GM18858 (cell line): ENCODE measurements at regions not wholly inside any gene's neighbourhood (a gene's known extent, or its start where the extent isn't known, plus 50 kb on each side); places are given as distances from the start of the nearest gene placed in this dataset.

Experiments used
- ATAC-seq: cut with Tn5 transposase; IDR thresholded peaks from one replicate; pipeline ENCODE4 v1.9.1; 2021; ENCODE audit not compliant: unreplicated experiment

GRCh38 chr1:170219163-170219562, 73.4 kb downstream of the NTMT2 start:
- ATAC-seq = no peak

GRCh38 chr1:170221031-170221430, 75.3 kb downstream of the NTMT2 start:
- no peak for ATAC-seq

GRCh38 chr1:170221495-170221894, 75.7 kb downstream of the NTMT2 start:
- ATAC-seq = no peak

DNA sequence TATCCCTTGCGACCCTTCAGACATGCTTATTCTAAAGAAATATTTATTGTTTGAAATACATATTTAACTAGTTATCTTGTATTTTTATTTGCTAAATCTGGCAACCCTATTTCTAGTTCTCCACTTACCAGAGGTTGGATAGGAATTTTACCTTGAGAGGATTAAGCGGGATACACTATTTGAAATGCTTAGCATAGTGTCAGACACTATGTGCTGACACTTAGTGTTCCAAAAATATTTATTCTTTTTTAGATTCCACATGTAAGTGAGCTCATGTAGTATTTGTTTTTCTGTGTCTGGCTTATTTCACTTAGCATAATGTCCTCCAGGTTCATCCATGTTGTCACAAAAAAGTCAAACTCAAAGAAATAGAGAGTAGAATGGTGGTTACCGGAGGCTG, 78.7 kb downstream of the NTMT2 start:
- no peak for ATAC-seq

- no peak for ATAC-seq
These were observed 80.2 kb downstream of the NTMT2 start for GRCh38 chr1:170225781-170226530.

DNA sequence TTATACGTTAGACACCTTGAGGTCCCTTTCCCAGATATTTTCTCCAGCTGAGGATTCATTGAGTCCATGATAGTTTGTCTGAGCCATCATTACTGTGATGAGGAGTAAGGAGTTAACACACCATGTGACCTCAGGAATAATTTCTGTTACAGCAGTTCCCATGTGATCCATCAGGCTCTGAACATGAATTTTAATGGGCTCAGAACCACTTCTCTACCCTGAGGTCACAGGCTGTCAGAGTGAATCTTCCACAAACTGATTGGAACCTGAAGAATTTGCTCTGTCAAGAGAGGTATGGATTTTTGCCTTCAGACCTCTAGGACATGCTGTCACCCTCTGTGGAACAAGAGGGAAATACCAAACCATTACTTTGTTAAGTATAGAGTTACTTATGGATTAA, 81.0 kb downstream of the NTMT2 start:
- no peak for ATAC-seq

DNA sequence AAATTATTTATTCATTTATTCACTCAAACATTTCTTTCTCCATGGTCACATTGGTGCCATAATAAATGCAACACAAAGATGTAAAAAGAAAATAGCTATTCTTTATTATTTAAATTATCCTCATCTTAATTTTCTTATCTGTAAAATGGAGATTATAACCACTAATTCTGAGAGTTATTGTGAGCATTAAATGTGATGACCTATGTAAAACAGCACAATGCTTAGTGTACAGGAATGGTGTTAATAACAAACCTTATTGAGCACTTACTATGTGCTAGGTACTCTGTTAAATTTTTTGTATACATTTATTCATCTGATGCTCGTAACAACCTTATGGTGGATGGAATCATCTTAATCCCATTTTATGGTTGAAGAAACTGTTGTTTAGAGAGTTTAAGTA, 84.6 kb downstream of the NTMT2 start:
- no peak for ATAC-seq

DNA sequence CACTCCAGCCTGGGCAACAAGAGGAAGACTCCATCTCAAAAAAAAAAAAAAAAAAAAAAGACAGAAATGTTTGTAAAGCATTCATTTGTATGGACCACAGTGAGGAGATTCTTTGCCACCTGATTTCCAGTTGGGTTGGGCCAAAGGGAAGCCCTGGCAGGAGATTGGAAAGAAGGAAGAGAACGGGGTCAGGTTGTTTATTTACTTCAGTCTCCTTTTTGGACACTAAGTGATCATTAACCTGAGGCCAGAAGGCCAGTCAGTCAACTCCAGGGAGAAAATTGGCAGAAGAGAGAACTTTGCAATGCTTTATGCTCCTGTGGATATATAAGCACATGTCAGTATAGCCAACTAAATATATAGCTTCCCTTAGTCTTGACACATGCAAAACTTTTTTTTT, 85.9 kb downstream of the NTMT2 start:
- no peak for ATAC-seq

GRCh38 chr1:170238704-170239391, 93.1 kb downstream of the NTMT2 start:
- ATAC-seq = no peak

DNA sequence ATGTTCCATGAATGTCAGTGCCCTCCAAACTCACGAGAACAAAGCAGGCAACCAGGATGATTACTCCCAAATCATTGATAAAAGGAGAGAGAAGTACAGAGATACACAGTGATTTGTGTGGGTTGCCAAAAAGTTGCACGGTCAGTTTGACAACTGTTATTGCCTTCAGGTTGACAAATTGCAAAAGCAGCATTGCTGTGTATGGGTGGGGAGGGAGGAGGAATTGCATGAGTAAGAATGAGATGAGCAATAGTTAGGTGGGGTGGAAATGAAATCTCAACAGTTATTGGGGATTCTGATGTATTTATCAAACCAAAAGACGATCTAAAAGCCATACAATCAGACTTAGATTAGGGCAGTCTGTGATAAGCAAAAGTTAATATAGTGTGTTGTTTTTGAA, 93.7 kb downstream of the NTMT2 start:
- ATAC-seq = no peak

DNA sequence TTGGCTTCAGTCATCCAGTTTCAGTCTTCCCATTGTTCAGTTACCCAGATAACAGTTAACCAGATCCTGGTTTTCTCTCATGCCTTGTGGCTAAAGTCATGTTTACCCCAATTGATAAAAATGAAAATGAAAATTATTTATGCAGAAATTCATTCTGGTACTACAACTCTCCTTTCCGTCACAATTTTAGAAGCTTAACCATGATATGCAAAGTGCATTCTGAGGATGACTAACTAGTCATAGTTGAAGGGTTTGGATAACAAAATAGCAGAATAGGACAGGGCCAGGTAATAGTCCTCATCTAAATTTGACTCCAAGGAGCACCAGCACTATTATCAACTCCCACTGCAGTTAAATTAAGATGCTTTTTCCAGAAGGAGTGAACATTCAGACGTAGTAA, 94.7 kb downstream of the NTMT2 start:
- peak; percentile 99 for ATAC-seq

DNA sequence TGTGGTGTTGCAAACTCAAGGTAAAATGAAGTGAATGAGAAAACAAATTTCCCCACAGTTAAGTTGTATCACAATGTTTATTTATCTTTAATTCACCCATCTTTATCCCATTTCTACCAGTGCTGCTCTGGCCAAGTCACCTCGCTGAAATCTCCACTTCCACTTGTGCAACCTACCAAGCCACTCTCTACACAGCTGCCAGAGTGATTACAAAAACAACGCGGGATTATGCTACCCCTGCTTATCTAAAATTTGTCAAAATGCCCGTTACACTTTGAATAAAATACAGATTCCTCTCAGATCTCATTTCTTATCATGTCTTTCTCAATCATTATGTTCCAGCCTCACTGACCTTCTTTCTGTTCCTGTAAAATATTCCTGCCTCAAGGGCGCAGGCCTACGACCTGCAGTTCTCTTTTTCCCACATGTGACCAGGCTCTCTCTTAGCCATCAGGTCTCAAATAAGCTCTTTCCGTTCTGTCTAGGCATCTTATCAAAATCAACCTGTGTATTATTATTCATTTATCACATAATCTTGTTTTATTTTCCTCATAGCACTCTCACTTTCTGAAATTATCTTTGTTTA, 95.6 kb downstream of the NTMT2 start:
- no peak for ATAC-seq

GRCh38 chr1:170247751-170248521, 102.2 kb downstream of the NTMT2 start:
- ATAC-seq = peak; percentile 79

GRCh38 chr1:170250531-170251276, 104.9 kb downstream of the NTMT2 start:
- ATAC-seq = no peak

DNA sequence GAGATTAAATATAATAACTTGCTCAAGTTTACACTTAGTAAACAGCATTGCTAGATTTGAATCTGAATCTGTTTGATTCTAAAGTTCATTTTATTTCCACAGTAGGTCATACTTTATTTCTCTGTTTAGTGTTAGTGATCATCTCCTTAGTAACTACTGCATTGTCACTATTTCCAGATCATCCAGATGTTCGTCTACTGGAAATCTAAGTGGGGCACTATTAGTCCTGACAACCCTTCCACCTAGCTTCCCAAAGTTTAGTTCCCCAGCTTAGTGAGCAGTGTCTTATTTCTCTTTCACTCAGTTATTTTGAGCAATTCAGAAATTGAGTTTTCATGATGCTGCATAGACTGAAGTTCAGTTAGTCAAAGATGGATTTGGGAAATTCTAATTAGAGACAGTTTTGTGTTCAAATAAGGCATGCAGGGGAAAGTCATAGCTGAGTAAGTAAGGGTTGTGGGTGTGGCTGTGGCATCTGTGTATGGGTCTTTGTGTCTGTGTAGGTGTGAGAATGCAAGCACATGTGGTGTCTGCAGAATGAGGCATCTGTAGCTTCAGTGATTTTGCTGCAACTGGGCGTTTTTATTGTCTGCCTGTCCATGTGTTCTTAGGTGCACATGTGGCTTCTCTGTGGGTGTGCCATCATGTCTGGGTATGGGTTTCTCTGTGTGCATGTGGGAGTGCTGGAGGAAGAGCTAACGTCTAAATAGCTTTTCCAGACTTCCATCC, 107.3 kb downstream of the NTMT2 start:
- ATAC-seq = no peak

DNA sequence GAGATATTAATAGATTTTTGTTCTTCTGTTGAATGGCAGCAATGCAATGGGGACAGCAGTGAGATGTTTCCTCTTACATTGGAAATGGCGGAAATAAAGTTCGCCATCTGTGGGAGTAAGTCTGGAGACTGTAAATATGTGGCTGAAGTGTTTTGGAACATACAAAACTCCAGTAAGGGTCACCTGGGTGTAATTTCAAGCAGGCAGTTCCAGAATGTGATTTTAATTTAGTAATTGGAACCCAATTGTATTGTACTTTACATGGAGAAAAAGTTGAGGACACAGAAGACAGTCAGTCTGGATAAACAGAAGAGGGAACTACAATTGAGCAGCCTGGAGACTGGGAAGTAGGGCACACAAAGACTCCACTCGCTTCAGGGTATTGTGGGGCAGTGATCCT, 108.6 kb downstream of the NTMT2 start:
- no peak for ATAC-seq

DNA sequence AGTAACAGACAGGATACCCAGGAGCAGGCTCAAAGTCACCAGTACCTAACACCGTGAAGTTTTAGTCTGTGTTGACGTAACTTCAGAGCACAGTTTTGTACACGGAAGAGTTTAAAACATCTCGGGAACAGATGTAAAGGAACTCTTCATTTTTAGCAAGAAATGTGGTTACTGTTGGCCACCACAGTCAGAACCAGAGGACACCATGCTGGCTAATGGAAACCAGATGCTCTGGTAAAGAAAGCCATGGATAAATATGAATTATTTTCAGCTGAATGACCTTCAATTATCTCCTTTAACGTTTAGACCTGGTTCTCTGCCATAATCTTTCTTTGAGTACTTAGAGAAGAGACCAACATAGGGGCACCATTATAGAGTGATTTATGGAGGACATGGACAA, 115.9 kb downstream of the NTMT2 start:
- no peak for ATAC-seq

DNA sequence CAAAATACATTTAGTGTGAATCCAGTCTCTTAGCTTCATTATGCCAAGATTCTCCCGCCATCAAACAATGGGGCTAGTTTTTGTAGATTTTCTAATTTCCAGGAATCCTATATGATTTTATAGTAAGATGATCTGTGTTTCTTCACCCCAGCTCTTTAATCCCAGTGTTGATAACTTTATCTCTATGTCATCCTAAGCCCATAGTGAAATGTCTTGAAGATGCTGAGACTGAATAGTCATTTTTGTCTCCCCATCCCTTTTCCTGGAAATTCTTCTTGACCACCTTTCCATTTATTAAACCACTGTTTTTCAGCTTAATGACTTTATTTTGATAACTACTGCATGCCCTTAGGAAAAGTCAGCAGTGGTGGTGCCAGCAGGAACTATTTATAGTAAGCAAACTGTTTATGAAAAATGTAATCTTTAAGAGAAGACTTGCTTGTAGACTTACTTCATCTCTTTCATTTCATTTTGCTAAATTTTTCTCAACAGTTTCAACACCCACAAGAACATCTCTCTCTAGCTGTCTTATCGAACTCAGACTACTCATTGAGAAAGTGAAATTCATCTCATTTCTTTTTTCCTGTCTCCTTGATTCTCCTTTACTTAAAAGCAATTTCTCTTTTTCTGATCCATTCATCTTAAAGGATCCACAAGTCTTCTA, 116.6 kb downstream of the NTMT2 start:
- no peak for ATAC-seq

DNA sequence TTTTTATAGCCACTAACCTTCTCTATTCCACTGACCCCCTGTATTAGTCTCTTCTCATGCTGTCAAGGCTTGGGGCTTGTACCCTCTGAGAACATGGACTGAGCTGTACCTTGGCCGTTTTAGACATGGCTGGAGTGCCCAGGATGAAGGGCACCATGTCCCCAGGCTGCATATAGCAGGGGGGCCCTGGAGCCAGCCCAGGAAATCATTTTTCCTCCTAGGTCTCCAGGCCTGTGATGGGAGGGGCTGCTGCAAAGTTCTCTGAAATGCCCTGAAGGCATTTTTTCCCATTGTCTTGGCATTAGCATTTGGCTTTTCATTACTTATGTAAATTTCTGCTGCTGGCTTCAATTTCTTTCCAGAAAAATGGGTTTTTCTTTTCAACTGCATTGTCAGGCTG, 119.5 kb downstream of the NTMT2 start:
- ATAC-seq = no peak

- ATAC-seq = no peak
These were observed 121.6 kb downstream of the NTMT2 start for GRCh38 chr1:170267317-170267716.
